ENCODE measurements at regions not wholly inside any gene's neighbourhood (a gene's known extent, or its start where the extent isn't known, plus 50 kb on each side); places are given as distances from the start of the nearest gene placed in this dataset.
A peak's percentile ranks its signal among the peaks of the same experiment; 100 is the strongest.

GRCh38 chr6:22884456-22884855 lies 315.1 kb downstream of the HDGFL1 start:
- no peak for DNase-seq (ENCODE audit: low read depth, low spot score)
- in situ Hi-C loops (cut with HindIII; ENCODE audit: low pct_unique_long_range_greater_than_20kb, low sequenced_read_pairs) = loop anchor here (25.0 kb wide), 1 partner anchor 97 kb away; no protein-coding TSS in a partner anchor

GRCh38 chr6:22886650-22887581 lies 317.6 kb downstream of the HDGFL1 start:
- in situ Hi-C loops (cut with HindIII; ENCODE audit: low pct_unique_long_range_greater_than_20kb, low sequenced_read_pairs) = loop anchor here (25.0 kb wide), 1 partner anchor 100 kb away; no protein-coding TSS in a partner anchor
- DNase-seq (ENCODE audit: low read depth, low spot score) = no peak

- DNase-seq (ENCODE audit: low read depth, low spot score) = no peak
- in situ Hi-C loops (cut with HindIII; ENCODE audit: low pct_unique_long_range_greater_than_20kb, low sequenced_read_pairs) = loop anchor here (25.0 kb wide), 1 partner anchor 101 kb away; no protein-coding TSS in a partner anchor
These were observed 318.9 kb downstream of the HDGFL1 start for GRCh38 chr6:22888163-22888752.

- DNase-seq (ENCODE audit: low read depth, low spot score) = no peak
- in situ Hi-C loops (cut with HindIII; ENCODE audit: low pct_unique_long_range_greater_than_20kb, low sequenced_read_pairs) = loop anchor here (25.0 kb wide), 1 partner anchor 105 kb away; no protein-coding TSS in a partner anchor
These were observed 322.6 kb downstream of the HDGFL1 start for GRCh38 chr6:22891934-22892333.

- in situ Hi-C loops (cut with HindIII; ENCODE audit: low pct_unique_long_range_greater_than_20kb, low sequenced_read_pairs) = loop anchor here (25.0 kb wide), 1 partner anchor 105 kb away; no protein-coding TSS in a partner anchor
- no peak for DNase-seq (ENCODE audit: low read depth, low spot score)
These were observed 323.1 kb downstream of the HDGFL1 start for GRCh38 chr6:22892452-22892851.

GRCh38 chr6:22896696-22897095 lies 327.3 kb downstream of the HDGFL1 start:
- in situ Hi-C loops (cut with HindIII; ENCODE audit: low pct_unique_long_range_greater_than_20kb, low sequenced_read_pairs) = loop anchor here (25.0 kb wide), 1 partner anchor 109 kb away; no protein-coding TSS in a partner anchor

GRCh38 chr6:22899426-22899825 lies 330.1 kb downstream of the HDGFL1 start:
- no peak for DNase-seq (ENCODE audit: low read depth, low spot score)
- in situ Hi-C loops (cut with HindIII; ENCODE audit: low pct_unique_long_range_greater_than_20kb, low sequenced_read_pairs) = loop anchor here (25.0 kb wide), 1 partner anchor 112 kb away; no protein-coding TSS in a partner anchor

More at GRCh38 chr6:22896696-22897095, 327.3 kb downstream of the HDGFL1 start:
- no peak for DNase-seq (ENCODE audit: low read depth, low spot score)

GRCh38 chr6:22903826-22904225 lies 334.5 kb downstream of the HDGFL1 start:
- DNase-seq (ENCODE audit: low read depth, low spot score) = no peak
- in situ Hi-C loops (cut with HindIII; ENCODE audit: low pct_unique_long_range_greater_than_20kb, low sequenced_read_pairs) = no loop called here

- DNase-seq (ENCODE audit: low read depth, low spot score) = peak; percentile 98
- in situ Hi-C loops (cut with HindIII; ENCODE audit: low pct_unique_long_range_greater_than_20kb, low sequenced_read_pairs) = no loop called here
These were observed 335.1 kb downstream of the HDGFL1 start for GRCh38 chr6:22904431-22904830.

- in situ Hi-C loops (cut with HindIII; ENCODE audit: low pct_unique_long_range_greater_than_20kb, low sequenced_read_pairs) = no loop called here
- peak; percentile 86 for DNase-seq (ENCODE audit: low read depth, low spot score)
These were observed 336.8 kb downstream of the HDGFL1 start for GRCh38 chr6:22906091-22906549.

GRCh38 chr6:22907085-22907484 lies 337.7 kb downstream of the HDGFL1 start:
- no peak for DNase-seq (ENCODE audit: low read depth, low spot score)
- in situ Hi-C loops (cut with HindIII; ENCODE audit: low pct_unique_long_range_greater_than_20kb, low sequenced_read_pairs) = no loop called here

- in situ Hi-C loops (cut with HindIII; ENCODE audit: low pct_unique_long_range_greater_than_20kb, low sequenced_read_pairs) = no loop called here
- no peak for DNase-seq (ENCODE audit: low read depth, low spot score)
These were observed 341.0 kb downstream of the HDGFL1 start for GRCh38 chr6:22910370-22910769.

GRCh38 chr6:22913612-22914011 lies 344.2 kb downstream of the HDGFL1 start:
- DNase-seq (ENCODE audit: low read depth, low spot score) = no peak
- in situ Hi-C loops (cut with HindIII; ENCODE audit: low pct_unique_long_range_greater_than_20kb, low sequenced_read_pairs) = no loop called here

GRCh38 chr6:22917344-22917743 lies 348.0 kb downstream of the HDGFL1 start:
- in situ Hi-C loops (cut with HindIII; ENCODE audit: low pct_unique_long_range_greater_than_20kb, low sequenced_read_pairs) = no loop called here
- no peak for DNase-seq (ENCODE audit: low read depth, low spot score)

GRCh38 chr6:22921828-22922227 lies 352.5 kb downstream of the HDGFL1 start:
- no peak for DNase-seq (ENCODE audit: low read depth, low spot score)
- in situ Hi-C loops (cut with HindIII; ENCODE audit: low pct_unique_long_range_greater_than_20kb, low sequenced_read_pairs) = no loop called here

GRCh38 chr6:22925304-22925835 lies 356.0 kb downstream of the HDGFL1 start:
- in situ Hi-C loops (cut with HindIII; ENCODE audit: low pct_unique_long_range_greater_than_20kb, low sequenced_read_pairs) = no loop called here
- peak; percentile 63 for DNase-seq (ENCODE audit: low read depth, low spot score)

- in situ Hi-C loops (cut with HindIII; ENCODE audit: low pct_unique_long_range_greater_than_20kb, low sequenced_read_pairs) = no loop called here
- no peak for DNase-seq (ENCODE audit: low read depth, low spot score)
These were observed 356.8 kb downstream of the HDGFL1 start for GRCh38 chr6:22925920-22926789.

Data from SK-MEL-5 (cell line).